ENCODE measurements at regions not wholly inside any gene's neighbourhood (a gene's known extent, or its start where the extent isn't known, plus 50 kb on each side); places are given as distances from the start of the nearest gene placed in this dataset.
A peak's percentile ranks its signal among the peaks of the same experiment; 100 is the strongest.

GRCh38 chr9:38263532-38263931 lies 129.0 kb upstream of the ALDH1B1 start:
- H3K27me3 ChIP-seq (ENCODE audit: control insufficient read depth, insufficient read depth, low read length), result no peaks in the 10 kb centered on the region
- no peak overlapping the region for H3K9ac ChIP-seq (ENCODE audit: low read length in 3 of 3)
- DNase-seq (no peak), FAIRE-seq (no peak)
- no peak overlapping the region for H3K27ac ChIP-seq (ENCODE audit: low read depth in 2 of 2, low read length in 2 of 2)
- H3K36me3 ChIP-seq (ENCODE audit: control insufficient read depth in 2 of 3, insufficient read depth in 3 of 3, low read length in 3 of 3), result no peaks in the 10 kb centered on the region
- intact Hi-C loops (cut with DNase I), result no loop called here
- H3K4me1 ChIP-seq (ENCODE audit: control insufficient read depth in 2 of 3, insufficient read depth in 2 of 3, low read depth in 1 of 3, low read length in 3 of 3), result no peaks in the 10 kb centered on the region
- TF ChIP-seq CTCF (IDR thresholded peaks at IDR 0.05; ENCODE audit: borderline replicate concordance, extremely low read depth, insufficient read depth), result peak; percentile 37
- no peak overlapping the region for H3K4me3 ChIP-seq (ENCODE audit: low read length in 3 of 3)
- peaks cover 0 to 7% (median 0%) of the 10 kb centered on the region in 3 donors for H3K9me3 ChIP-seq (ENCODE audit: control insufficient read depth in 2 of 3, insufficient read depth in 1 of 3, low read length in 3 of 3)

- Histone ChIP-seq H3K27me3 (ENCODE audit: control insufficient read depth, insufficient read depth, low read length) (no peaks in the 10 kb centered on the region), H3K9ac (ENCODE audit: low read length in 3 of 3) (no peak overlapping the region), H3K36me3 (ENCODE audit: control insufficient read depth in 2 of 3, insufficient read depth in 3 of 3, low read length in 3 of 3) (no peaks in the 10 kb centered on the region), H3K9me3 (ENCODE audit: control insufficient read depth in 2 of 3, insufficient read depth in 1 of 3, low read length in 3 of 3) (no peaks in the 10 kb centered on the region), H3K4me3 (ENCODE audit: low read length in 3 of 3) (no peak overlapping the region), H3K4me1 (ENCODE audit: control insufficient read depth in 2 of 3, insufficient read depth in 2 of 3, low read depth in 1 of 3, low read length in 3 of 3) (no peaks in the 10 kb centered on the region), H3K27ac (ENCODE audit: low read depth in 2 of 2, low read length in 2 of 2) (no peak overlapping the region)
- no peak for TF ChIP-seq CTCF (IDR thresholded peaks at IDR 0.05; ENCODE audit: borderline replicate concordance, extremely low read depth, insufficient read depth)
- FAIRE-seq (no peak), DNase-seq (no peak)
- intact Hi-C loops (cut with DNase I), result no loop called here
These were observed 132.8 kb upstream of the ALDH1B1 start for GRCh38 chr9:38259519-38260218.

GRCh38 chr9:38259056-38259455 lies 133.4 kb upstream of the ALDH1B1 start:
- Histone ChIP-seq H3K4me1 (ENCODE audit: control insufficient read depth in 2 of 3, insufficient read depth in 2 of 3, low read depth in 1 of 3, low read length in 3 of 3) (no peaks in the 10 kb centered on the region), H3K36me3 (ENCODE audit: control insufficient read depth in 2 of 3, insufficient read depth in 3 of 3, low read length in 3 of 3) (no peaks in the 10 kb centered on the region), H3K27ac (ENCODE audit: low read depth in 2 of 2, low read length in 2 of 2) (no peak overlapping the region), H3K4me3 (ENCODE audit: low read length in 3 of 3) (no peak overlapping the region), H3K27me3 (ENCODE audit: control insufficient read depth, insufficient read depth, low read length) (no peaks in the 10 kb centered on the region), H3K9me3 (ENCODE audit: control insufficient read depth in 2 of 3, insufficient read depth in 1 of 3, low read length in 3 of 3) (no peaks in the 10 kb centered on the region), H3K9ac (ENCODE audit: low read length in 3 of 3) (no peak overlapping the region)
- TF ChIP-seq CTCF (IDR thresholded peaks at IDR 0.05; ENCODE audit: borderline replicate concordance, extremely low read depth, insufficient read depth), result no peak
- intact Hi-C loops (cut with DNase I), result no loop called here
- FAIRE-seq (no peak), DNase-seq (no peak)
